ENCODE measurements at regions not wholly inside any gene's neighbourhood (a gene's known extent, or its start where the extent isn't known, plus 50 kb on each side); places are given as distances from the start of the nearest gene placed in this dataset.

DNA sequence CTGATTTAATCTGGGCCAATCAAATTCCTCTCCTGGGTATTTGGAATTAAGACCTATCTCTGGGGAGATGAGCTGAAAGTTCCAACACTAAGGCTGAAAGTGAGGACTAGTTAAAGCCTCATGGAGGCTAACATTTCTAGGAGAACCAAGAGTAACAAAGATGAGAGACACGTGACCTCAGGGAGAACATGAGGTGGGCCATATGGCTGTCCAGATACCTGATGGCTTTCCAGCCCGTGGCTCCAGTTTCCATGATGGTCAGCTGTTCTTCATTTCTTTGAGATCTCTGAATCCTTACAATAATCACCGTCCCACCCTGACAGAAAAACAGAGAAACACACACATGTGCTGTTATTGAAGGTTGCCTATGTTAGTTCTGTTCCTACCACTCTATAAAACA, 66.1 kb downstream of the LEPR start:
- Histone ChIP-seq H3K4me1 (ENCODE audit: control insufficient read depth in 1 of 2, extremely low read depth in 1 of 2, insufficient read depth in 2 of 2, low read length in 2 of 2) (no peaks in the 10 kb centered on the region), H3K9me3 (no peaks in the 10 kb centered on the region), H3K27me3 (replicated peaks in 1 of 2; ENCODE audit: control insufficient read depth in 2 of 2, extremely low read depth in 1 of 2, insufficient read depth in 2 of 2, low read length in 1 of 2) (no peaks in the 10 kb centered on the region), H3K4me3 (ENCODE audit: control insufficient read depth in 1 of 2, extremely low read depth in 1 of 2, low read length in 1 of 2) (no peak overlapping the region), H3K27ac (ENCODE audit: low read length) (no peak overlapping the region), H3K36me3 (ENCODE audit: control insufficient read depth in 2 of 2, extremely low read depth in 1 of 2, insufficient read depth in 1 of 2, low read length in 1 of 2) (no peaks in the 10 kb centered on the region)
- ATAC-seq (replicated peaks in 1 of 4) (no peak), DNase-seq (no peak)
- POLR2A ChIA-PET = no interaction called here
- WGBS (ENCODE audit: insufficient coverage) = 86% methylated on average over 1 of the region's 3 CpGs
- Mint-ChIP-seq H3K4me1 (no peaks in the 10 kb centered on the region), H3K9me3 (peaks cover 0 to 3% (median 0%) of the 10 kb centered on the region in 3 donors), H3K27me3 (no peaks in the 10 kb centered on the region), H3K27ac (no peak overlapping the region), H3K4me3 (no peak overlapping the region), H3K36me3 (peaks cover 3% of the 10 kb centered on the region)
- CTCF ChIA-PET = no interaction called here

- ChIA-PET CTCF (interaction anchor here in 1 of 2 donors (0.5 kb wide), 1 partner anchor 10 kb away, joined by 5 read pairs; no protein-coding TSS in a partner anchor), POLR2A (no interaction called here)
- no peak for ATAC-seq (replicated peaks in 1 of 4)
- Histone ChIP-seq H3K4me1 (ENCODE audit: control insufficient read depth in 1 of 2, extremely low read depth in 1 of 2, insufficient read depth in 2 of 2, low read length in 2 of 2) (no peaks in the 10 kb centered on the region), H3K9me3 (no peaks in the 10 kb centered on the region), H3K36me3 (ENCODE audit: control insufficient read depth in 2 of 2, extremely low read depth in 1 of 2, insufficient read depth in 1 of 2, low read length in 1 of 2) (no peaks in the 10 kb centered on the region), H3K27ac (ENCODE audit: low read length) (no peak overlapping the region), H3K27me3 (replicated peaks in 1 of 2; ENCODE audit: control insufficient read depth in 2 of 2, extremely low read depth in 1 of 2, insufficient read depth in 2 of 2, low read length in 1 of 2) (no peaks in the 10 kb centered on the region), H3K4me3 (ENCODE audit: control insufficient read depth in 1 of 2, extremely low read depth in 1 of 2, low read length in 1 of 2) (no peak overlapping the region)
- Mint-ChIP-seq H3K27me3 (no peaks in the 10 kb centered on the region), H3K4me3 (no peak overlapping the region), H3K9me3 (peaks cover 0 to 3% (median 0%) of the 10 kb centered on the region in 3 donors), H3K27ac (no peak overlapping the region), H3K4me1 (no peaks in the 10 kb centered on the region), H3K36me3 (peaks cover 9% of the 10 kb centered on the region)
- DNase-seq = no peak
These were observed 69.0 kb downstream of the LEPR start for GRCh38 chr1:65489481-65489880.

GRCh38 chr1:65490231-65491009, 70.0 kb downstream of the LEPR start:
- Histone ChIP-seq H3K27me3 (replicated peaks in 1 of 2; ENCODE audit: control insufficient read depth in 2 of 2, extremely low read depth in 1 of 2, insufficient read depth in 2 of 2, low read length in 1 of 2) (no peaks in the 10 kb centered on the region), H3K4me3 (ENCODE audit: control insufficient read depth in 1 of 2, extremely low read depth in 1 of 2, low read length in 1 of 2) (no peak overlapping the region), H3K9me3 (no peaks in the 10 kb centered on the region), H3K4me1 (ENCODE audit: control insufficient read depth in 1 of 2, extremely low read depth in 1 of 2, insufficient read depth in 2 of 2, low read length in 2 of 2) (no peaks in the 10 kb centered on the region), H3K27ac (ENCODE audit: low read length) (no peak overlapping the region), H3K36me3 (ENCODE audit: control insufficient read depth in 2 of 2, extremely low read depth in 1 of 2, insufficient read depth in 1 of 2, low read length in 1 of 2) (no peaks in the 10 kb centered on the region)
- Mint-ChIP-seq H3K4me3 (no peak overlapping the region), H3K9me3 (peaks cover 0 to 3% (median 0%) of the 10 kb centered on the region in 3 donors), H3K27me3 (no peaks in the 10 kb centered on the region), H3K36me3 (peaks cover 9% of the 10 kb centered on the region), H3K4me1 (no peaks in the 10 kb centered on the region), H3K27ac (no peak overlapping the region)
- ChIA-PET CTCF (interaction anchor here (0.5 kb wide), 2 partner anchors 11 to 42 kb away, joined by 3 to 5 read pairs; no protein-coding TSS in a partner anchor), POLR2A (no interaction called here)
- 83% methylated on average over 1 of the region's 6 CpGs for WGBS (ENCODE audit: insufficient coverage)
- no peak for ATAC-seq (replicated peaks in 1 of 4)
- no peak for DNase-seq

- ATAC-seq (replicated peaks in 1 of 4) (no peak), DNase-seq (no peak)
- Histone ChIP-seq H3K4me3 (ENCODE audit: control insufficient read depth in 1 of 2, extremely low read depth in 1 of 2, low read length in 1 of 2) (no peak overlapping the region), H3K4me1 (ENCODE audit: control insufficient read depth in 1 of 2, extremely low read depth in 1 of 2, insufficient read depth in 2 of 2, low read length in 2 of 2) (no peaks in the 10 kb centered on the region), H3K36me3 (ENCODE audit: control insufficient read depth in 2 of 2, extremely low read depth in 1 of 2, insufficient read depth in 1 of 2, low read length in 1 of 2) (no peaks in the 10 kb centered on the region), H3K9me3 (no peaks in the 10 kb centered on the region), H3K27ac (ENCODE audit: low read length) (no peak overlapping the region), H3K27me3 (replicated peaks in 1 of 2; ENCODE audit: control insufficient read depth in 2 of 2, extremely low read depth in 1 of 2, insufficient read depth in 2 of 2, low read length in 1 of 2) (no peaks in the 10 kb centered on the region)
- Mint-ChIP-seq H3K4me1 (no peaks in the 10 kb centered on the region), H3K36me3 (peaks cover 13% of the 10 kb centered on the region), H3K27ac (no peak overlapping the region), H3K27me3 (no peaks in the 10 kb centered on the region), H3K9me3 (peaks cover 0 to 3% (median 0%) of the 10 kb centered on the region in 3 donors), H3K4me3 (no peak overlapping the region)
- WGBS (ENCODE audit: insufficient coverage) = 100% methylated on average over 1 of the region's 3 CpGs
- ChIA-PET CTCF (interaction anchor here in 1 of 2 donors (1.8 kb wide), 1 partner anchor 11 kb away, joined by 6 read pairs; no protein-coding TSS in a partner anchor), POLR2A (no interaction called here)
These were observed 71.0 kb downstream of the LEPR start for GRCh38 chr1:65491472-65491871.

DNA sequence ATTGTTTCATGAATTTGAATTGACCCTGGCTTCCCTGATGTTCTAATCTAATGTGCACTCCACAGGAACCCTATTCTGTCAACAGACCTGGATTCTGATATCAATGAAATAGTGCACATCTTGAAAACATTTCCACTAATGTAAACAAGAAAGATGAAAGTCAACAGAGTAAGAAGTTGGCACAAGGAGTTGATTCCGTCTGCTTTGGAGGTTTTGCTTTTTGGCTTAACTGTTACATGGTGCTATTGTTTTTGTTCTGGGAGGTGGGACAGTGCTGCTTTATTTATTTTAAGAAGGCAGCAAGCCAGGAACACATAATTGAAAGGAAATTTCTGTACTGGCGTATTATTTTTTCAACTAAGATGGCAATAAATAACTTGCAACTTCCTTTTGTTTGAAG, 73.3 kb downstream of the LEPR start:
- Mint-ChIP-seq H3K27me3 (no peaks in the 10 kb centered on the region), H3K27ac (no peak overlapping the region), H3K4me3 (no peak overlapping the region), H3K9me3 (peaks cover 0 to under 1% (median 0%) of the 10 kb centered on the region in 3 donors), H3K4me1 (no peaks in the 10 kb centered on the region), H3K36me3 (peaks cover 11% of the 10 kb centered on the region)
- ATAC-seq (replicated peaks in 1 of 4) = no peak
- Histone ChIP-seq H3K27ac (ENCODE audit: low read length) (no peak overlapping the region), H3K4me3 (ENCODE audit: control insufficient read depth in 1 of 2, extremely low read depth in 1 of 2, low read length in 1 of 2) (no peak overlapping the region), H3K9me3 (no peaks in the 10 kb centered on the region), H3K27me3 (replicated peaks in 1 of 2; ENCODE audit: control insufficient read depth in 2 of 2, extremely low read depth in 1 of 2, insufficient read depth in 2 of 2, low read length in 1 of 2) (no peaks in the 10 kb centered on the region), H3K36me3 (ENCODE audit: control insufficient read depth in 2 of 2, extremely low read depth in 1 of 2, insufficient read depth in 1 of 2, low read length in 1 of 2) (no peaks in the 10 kb centered on the region), H3K4me1 (ENCODE audit: control insufficient read depth in 1 of 2, extremely low read depth in 1 of 2, insufficient read depth in 2 of 2, low read length in 2 of 2) (no peaks in the 10 kb centered on the region)
- ChIA-PET POLR2A (no interaction called here), CTCF (no interaction called here)
- DNase-seq = no peak
- WGBS (ENCODE audit: insufficient coverage) = 83% methylated on average over 1 of the region's 2 CpGs

- H3K36me3 ChIP-seq (ENCODE audit: control insufficient read depth in 2 of 2, extremely low read depth in 1 of 2, insufficient read depth in 1 of 2, low read length in 1 of 2) = no peaks in the 10 kb centered on the region
- H3K27ac ChIP-seq (ENCODE audit: low read length) = no peak overlapping the region
- Mint-ChIP-seq H3K27me3 (no peaks in the 10 kb centered on the region), H3K9me3 (no peaks in the 10 kb centered on the region), H3K36me3 (peaks cover 10% of the 10 kb centered on the region), H3K27ac (no peak overlapping the region), H3K4me3 (no peak overlapping the region), H3K4me1 (no peaks in the 10 kb centered on the region)
- ATAC-seq (replicated peaks in 1 of 4) (no peak), DNase-seq (no peak)
- no peaks in the 10 kb centered on the region for H3K4me1 ChIP-seq (ENCODE audit: control insufficient read depth in 1 of 2, extremely low read depth in 1 of 2, insufficient read depth in 2 of 2, low read length in 2 of 2)
- no CpG with 5 or more reads among the region's 1 CpG for WGBS (ENCODE audit: insufficient coverage)
- no peak overlapping the region for H3K4me3 ChIP-seq (ENCODE audit: control insufficient read depth in 1 of 2, extremely low read depth in 1 of 2, low read length in 1 of 2)
- POLR2A ChIA-PET = no interaction called here
- H3K27me3 ChIP-seq (replicated peaks in 1 of 2; ENCODE audit: control insufficient read depth in 2 of 2, extremely low read depth in 1 of 2, insufficient read depth in 2 of 2, low read length in 1 of 2) = no peaks in the 10 kb centered on the region
- CTCF ChIA-PET = no interaction called here
- H3K9me3 ChIP-seq = no peaks in the 10 kb centered on the region
These were observed 74.2 kb downstream of the LEPR start for GRCh38 chr1:65494671-65495070.
